Transverse colon (tissue), 4 donors: ENCODE measurements at regions not wholly inside any gene's neighbourhood (a gene's known extent, or its start where the extent isn't known, plus 50 kb on each side); places are given as distances from the start of the nearest gene placed in this dataset.
A peak's percentile ranks its signal among the peaks of the same experiment; 100 is the strongest.
"Not testable (repeated sequence)": the region's sequence is repeated elsewhere in the genome, so short reads cannot be mapped to it uniquely, and the experiment has no call there.

Source experiments
- DNase-seq: peaks from one replicate; pipeline ENCODE4 v3.0.0-alpha.2; 2019
- H3K27ac ChIP-seq, 4 donors: fragments of 200-600 bp; sonication (generic); 2 replicates each; pipeline ENCODE4 v1.5.1; 2016 to 2018; ENCODE audit warnings: inconsistent platforms in 4 of 4
- H3K27me3 ChIP-seq: fragments of 200-600 bp; sonication (generic); 2 replicates; pipeline ENCODE4 v1.5.1; 2017; ENCODE audit warnings: inconsistent platforms
- H3K36me3 ChIP-seq, 4 donors: fragments of 200-600 bp; sonication (generic); 2 replicates each; pipeline ENCODE4 v1.5.1; 2017 to 2019; ENCODE audit warnings: inconsistent platforms in 4 of 4
- H3K4me1 ChIP-seq, 4 donors: fragments of 200-600 bp; sonication (generic); 2 replicates each; pipeline ENCODE4 v1.5.1; 2017 to 2020; ENCODE audit warnings: inconsistent platforms in 4 of 4
- H3K4me3 ChIP-seq, 4 donors: fragments of 200-600 bp; sonication (generic); 1 replicate in 1 of 4; 2 replicates in 3 of 4; pipeline versions ENCODE4 v1.5.1 to v1.6.1; 2017 to 2019; ENCODE audit warnings: inconsistent platforms in 4 of 4
- H3K9me3 ChIP-seq, 2 donors: fragments of 200-600 bp; sonication (generic); 2 replicates each; pipeline ENCODE4 v1.5.1; 2017 to 2019; ENCODE audit warnings: inconsistent platforms in 2 of 2
- EP300 ChIP-seq: sonication (generic); formaldehyde crosslinking; IDR thresholded peaks from one replicate; pipeline ENCODE4 v1.6.1; 2017; ENCODE audit warnings: antibody characterized with exemption, low read depth
- POLR2A ChIP-seq: fragments of 450-650 bp; IDR thresholded peaks from one replicate; pipeline ENCODE4 v1.6.1; 2016; ENCODE audit warnings: antibody characterized with exemption, mild to moderate bottlenecking, moderate library complexity
- POLR2AphosphoS5 ChIP-seq, 3 donors: sonication (generic); formaldehyde crosslinking; IDR thresholded peaks; one replicate each; pipeline ENCODE4 v1.6.1; 2016; ENCODE audit warnings: antibody characterized with exemption in 3 of 3
- WGBS, 2 donors: methylation state at CpG; one replicate each; pipeline ENCODE4 v1.1.5; 2018; ENCODE audit warnings: low coverage in 1 of 2; 5-methylcytosine and 5-hydroxymethylcytosine counted together
- in situ Hi-C, 4 donors: fragments of 200-750 bp; cut with MboI; loops; one replicate each; pipeline versions ENCODE4 v1.15.0 to v1.15.1; 2017; ENCODE audit warnings: low sequenced_read_pairs in 3 of 4, low pct_ligation_motif_present in 1 of 4, low pct_unique_long_range_greater_than_20kb in 1 of 4
- intact Hi-C: fragments of 100-400 bp; cut with DNase I; formaldehyde crosslinking; loops from one replicate; pipeline ENCODE4 v1.15.1; 2023; ENCODE audit warnings: low total_unique reads
- TF ChIP-seq, protein P1 (sequence below), 5 experiments: fragments of 200-600 bp in 3 of 5; fragments of 450-650 bp in 2 of 5; sonication (generic) in 3 of 5; IDR thresholded peaks; 1 replicate in 2 of 5; 2 replicates in 3 of 5; pipeline ENCODE4 v1.5.1; 2016 to 2017; ENCODE audit warnings: antibody characterized with exemption in 5 of 5, inconsistent platforms in 3 of 5, mild to moderate bottlenecking in 2 of 5, moderate library complexity in 1 of 5

DNA sequence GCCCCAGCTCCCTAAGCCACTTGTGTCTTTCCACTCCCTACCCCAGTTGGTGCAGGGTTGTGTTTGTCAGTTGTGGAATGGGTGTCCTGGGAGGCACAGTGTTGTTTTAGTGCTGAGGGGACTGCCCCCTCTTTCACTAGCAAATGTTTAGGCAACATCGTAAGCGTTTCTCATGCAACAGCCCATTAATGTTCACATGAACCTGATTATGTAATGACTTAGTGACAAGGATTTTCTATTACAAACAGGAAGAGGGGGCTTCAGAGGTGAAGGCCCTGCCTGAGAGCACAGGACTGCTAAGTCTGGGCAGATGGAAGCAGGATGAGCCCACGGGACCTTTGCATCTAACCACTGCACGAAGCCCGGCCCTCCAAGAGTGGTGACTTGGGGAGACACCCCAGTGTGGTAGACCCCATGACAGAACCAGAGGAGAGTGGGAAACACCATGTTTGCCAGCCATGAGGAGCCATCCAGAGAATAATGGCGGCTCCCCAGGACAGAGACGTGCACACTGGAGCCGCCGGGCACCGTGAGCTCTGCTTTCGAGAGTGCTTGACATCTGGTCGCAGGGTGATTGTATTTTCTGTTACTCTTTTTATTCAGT, 339.7 kb downstream of the THBS2 start:
- peak overlapping the region in 1 of 4 donors; percentile 10 for H3K27ac ChIP-seq
- H3K36me3 ChIP-seq = no peaks in the 10 kb centered on the region
- H3K4me1 ChIP-seq = peaks cover 9 to 28% (median 20%) of the 10 kb centered on the region in 4 donors
- no peak for DNase-seq
- TF ChIP-seq POLR2A (no peak), POLR2AphosphoS5 (IDR thresholded peaks at IDR 0.05) (no peak), EP300 (no peak)
- intact Hi-C loops (no loop called here), in situ Hi-C loops (no loop called here)
- no peak overlapping the region for H3K4me3 ChIP-seq
- 92 to 94% methylated on average over 7 to 12 of the region's 12 CpGs for WGBS, 2 donors
- no peaks in the 10 kb centered on the region for H3K9me3 ChIP-seq
- H3K27me3 ChIP-seq = no peaks in the 10 kb centered on the region

DNA sequence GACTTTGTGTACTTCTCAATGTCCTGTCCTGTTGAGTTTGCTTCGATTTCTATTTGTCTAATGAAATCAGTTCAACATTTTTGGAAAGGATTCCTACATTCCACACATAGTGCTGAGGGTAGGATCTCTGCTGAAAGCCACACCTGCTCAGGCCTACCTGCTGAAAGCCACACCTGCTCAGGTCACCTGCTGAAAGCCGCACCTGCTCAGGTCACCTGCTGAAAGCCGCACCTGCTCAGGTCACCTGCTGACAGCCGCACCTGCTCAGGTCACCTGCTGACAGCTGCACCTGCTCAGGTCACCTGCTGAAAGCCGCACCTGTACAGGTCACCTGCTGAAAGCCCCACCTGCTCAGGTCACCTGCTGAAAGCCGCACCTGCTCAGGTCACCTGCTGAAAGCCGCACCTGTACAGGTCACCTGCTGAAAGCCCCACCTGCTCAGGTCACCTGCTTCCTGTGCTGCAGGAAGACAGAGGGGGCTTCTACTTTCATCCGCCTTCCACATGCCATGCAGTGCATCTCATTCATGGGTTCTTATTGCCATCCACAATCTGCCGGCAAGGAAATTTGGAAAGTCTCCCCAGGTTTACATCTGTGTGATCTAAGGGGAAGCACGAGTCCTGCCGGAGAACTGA, 340.3 kb downstream of the THBS2 start:
- intact Hi-C loops, H3K4me3 ChIP-seq, H3K27me3 ChIP-seq, H3K36me3 ChIP-seq, in situ Hi-C loops, H3K9me3 ChIP-seq: not testable (repeated sequence)
- Histone ChIP-seq H3K4me1 (peaks cover 9 to 28% (median 20%) of the 10 kb centered on the region in 4 donors), H3K27ac (peak overlapping the region in 1 of 4 donors; percentile 18)
- WGBS, 2 donors = 69% methylated on average over 11 of the region's 11 CpGs; no CpG with 5 or more reads in 1 of the 2 donors
- peak; percentile 35 for DNase-seq

DNA sequence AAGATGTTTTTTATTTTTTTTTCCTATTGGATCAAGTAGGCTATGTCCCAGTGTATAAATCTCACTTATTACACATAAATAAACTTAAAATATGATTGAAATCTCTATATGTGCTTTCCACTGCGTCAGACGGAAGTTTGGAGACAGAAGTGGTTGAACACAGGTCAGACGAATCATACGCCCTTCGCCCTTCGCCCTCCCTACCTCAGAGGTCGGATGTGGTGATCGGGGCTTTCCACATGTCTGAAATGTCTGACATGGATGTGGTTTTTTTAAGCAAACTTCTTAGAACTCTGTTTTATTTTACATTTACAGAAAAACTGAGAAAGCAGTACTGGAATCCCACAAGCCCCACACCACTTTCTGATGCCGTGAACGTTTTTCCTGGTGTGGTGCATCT, 344.4 kb downstream of the THBS2 start:
- no peaks in the 10 kb centered on the region for H3K27me3 ChIP-seq
- H3K4me3 ChIP-seq = no peak overlapping the region
- no peak for TF ChIP-seq POLR2AphosphoS5 (IDR thresholded peaks at IDR 0.05)
- TF ChIP-seq, protein P1, sequence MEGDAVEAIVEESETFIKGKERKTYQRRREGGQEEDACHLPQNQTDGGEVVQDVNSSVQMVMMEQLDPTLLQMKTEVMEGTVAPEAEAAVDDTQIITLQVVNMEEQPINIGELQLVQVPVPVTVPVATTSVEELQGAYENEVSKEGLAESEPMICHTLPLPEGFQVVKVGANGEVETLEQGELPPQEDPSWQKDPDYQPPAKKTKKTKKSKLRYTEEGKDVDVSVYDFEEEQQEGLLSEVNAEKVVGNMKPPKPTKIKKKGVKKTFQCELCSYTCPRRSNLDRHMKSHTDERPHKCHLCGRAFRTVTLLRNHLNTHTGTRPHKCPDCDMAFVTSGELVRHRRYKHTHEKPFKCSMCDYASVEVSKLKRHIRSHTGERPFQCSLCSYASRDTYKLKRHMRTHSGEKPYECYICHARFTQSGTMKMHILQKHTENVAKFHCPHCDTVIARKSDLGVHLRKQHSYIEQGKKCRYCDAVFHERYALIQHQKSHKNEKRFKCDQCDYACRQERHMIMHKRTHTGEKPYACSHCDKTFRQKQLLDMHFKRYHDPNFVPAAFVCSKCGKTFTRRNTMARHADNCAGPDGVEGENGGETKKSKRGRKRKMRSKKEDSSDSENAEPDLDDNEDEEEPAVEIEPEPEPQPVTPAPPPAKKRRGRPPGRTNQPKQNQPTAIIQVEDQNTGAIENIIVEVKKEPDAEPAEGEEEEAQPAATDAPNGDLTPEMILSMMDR (IDR thresholded peaks at IDR 0.05) = no peak
- WGBS, 2 donors = 86 to 95% methylated on average over 8 to 10 of the region's 10 CpGs
- H3K36me3 ChIP-seq = no peaks in the 10 kb centered on the region
- intact Hi-C loops (no loop called here), in situ Hi-C loops (no loop called here)
- H3K4me1 ChIP-seq = no peaks in the 10 kb centered on the region
- H3K9me3 ChIP-seq = no peaks in the 10 kb centered on the region
- no peak overlapping the region for H3K27ac ChIP-seq
- DNase-seq = no peak

DNA sequence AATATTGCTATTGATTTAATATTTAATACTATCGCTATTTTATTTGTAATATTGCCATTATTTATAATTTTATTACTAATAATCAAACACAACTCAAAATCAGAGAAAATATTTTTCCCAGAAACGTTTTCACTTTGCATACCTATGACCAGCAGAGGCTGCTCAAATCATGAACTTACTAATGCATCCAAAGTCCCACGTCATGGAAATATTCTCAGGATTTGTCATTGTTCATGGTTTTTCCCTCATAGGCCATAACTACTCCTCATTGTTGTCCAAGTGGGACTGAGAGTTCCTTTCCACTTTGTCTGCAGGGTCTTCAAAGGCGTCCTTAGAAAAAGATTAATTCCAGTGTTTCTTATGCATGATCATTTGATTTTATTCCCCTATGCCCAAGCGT, 344.8 kb downstream of the THBS2 start:
- intact Hi-C loops (no loop called here), in situ Hi-C loops (no loop called here)
- Histone ChIP-seq H3K9me3 (no peaks in the 10 kb centered on the region), H3K27ac (no peak overlapping the region), H3K4me3 (no peak overlapping the region), H3K27me3 (no peaks in the 10 kb centered on the region), H3K4me1 (no peaks in the 10 kb centered on the region), H3K36me3 (no peaks in the 10 kb centered on the region)
- TF ChIP-seq POLR2AphosphoS5 (IDR thresholded peaks at IDR 0.05) (no peak), EP300 (no peak), POLR2A (no peak)
- TF ChIP-seq, protein P1 (IDR thresholded peaks at IDR 0.05) = peak in 1 of 5 experiments; percentile 11
- WGBS, 2 donors = 75 to 76% methylated on average over 5 of the region's 5 CpGs
- DNase-seq = no peak

DNA sequence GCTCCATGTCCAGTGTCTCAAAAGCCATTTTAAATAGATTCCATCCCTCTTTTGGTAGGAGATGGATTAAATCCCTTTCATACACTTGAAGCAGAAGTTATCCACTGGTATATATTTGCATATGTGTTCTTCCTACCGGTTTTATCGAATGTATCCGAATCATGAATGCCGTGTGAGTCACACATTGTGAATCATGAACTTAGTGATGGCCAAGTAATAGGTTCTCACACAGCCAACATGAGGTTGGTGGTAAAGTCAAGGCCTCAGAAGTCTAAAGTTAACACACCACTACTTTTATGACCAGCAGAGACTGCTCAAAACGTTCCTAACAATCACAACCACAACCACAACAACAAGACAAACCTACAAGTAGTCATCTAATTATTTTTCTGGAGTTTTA, 345.5 kb downstream of the THBS2 start:
- no peak for DNase-seq
- Histone ChIP-seq H3K27me3 (no peaks in the 10 kb centered on the region), H3K4me1 (no peaks in the 10 kb centered on the region), H3K4me3 (no peak overlapping the region), H3K9me3 (no peaks in the 10 kb centered on the region), H3K36me3 (no peaks in the 10 kb centered on the region), H3K27ac (no peak overlapping the region)
- WGBS, 2 donors = 60 to 79% methylated on average over 3 to 5 of the region's 5 CpGs
- TF ChIP-seq EP300 (no peak), POLR2AphosphoS5 (IDR thresholded peaks at IDR 0.05) (no peak), POLR2A (no peak)
- TF ChIP-seq, protein P1 (IDR thresholded peaks at IDR 0.05) = no peak
- intact Hi-C loops = no loop called here
- in situ Hi-C loops = no loop called here
